DND-41 (cell line): ENCODE measurements at regions not wholly inside any gene's neighbourhood (a gene's known extent, or its start where the extent isn't known, plus 50 kb on each side); places are given as distances from the start of the nearest gene placed in this dataset.

ENCODE experiments used
- CTCF ChIP-seq: IDR thresholded peaks from 2 replicates; pipeline ENCODE4 v1.5.1; 2012; ENCODE audit warnings: borderline replicate concordance, low read length, moderate library complexity, mild to moderate bottlenecking; ENCODE audit not compliant: poor library complexity, severe bottlenecking; ENCODE audit errors: extremely low read depth
- EZH2 ChIP-seq: IDR thresholded peaks from 3 replicates; pipeline ENCODE4 v1.6.1; 2012; ENCODE audit warnings: borderline replicate concordance, low read depth, mild to moderate bottlenecking, moderate library complexity, low read length, inconsistent platforms; ENCODE audit not compliant: severe bottlenecking

DNA sequence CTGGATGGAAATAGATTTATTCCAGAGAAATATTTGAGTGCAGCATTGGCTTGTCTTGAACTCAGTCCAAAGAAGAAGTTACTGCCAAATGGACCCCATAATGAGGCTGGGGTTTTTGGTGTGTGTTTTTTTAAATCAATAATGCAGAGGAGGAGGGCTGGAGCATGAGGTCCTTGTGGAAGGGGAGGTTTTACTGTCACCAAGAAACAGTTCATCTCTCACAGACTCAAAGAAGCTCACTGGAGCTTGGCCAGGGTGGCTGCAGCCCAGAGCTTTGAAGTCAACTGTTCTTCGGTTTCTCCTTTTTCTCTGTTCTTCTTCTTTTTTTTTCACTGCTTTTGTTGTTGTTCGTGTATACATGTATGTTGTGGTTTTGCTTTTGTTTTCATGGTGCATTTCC lies 377.7 kb downstream of the FBXW7 start:
- TF ChIP-seq CTCF: no peak
- TF ChIP-seq EZH2: no peak
